NCI-H2227 (cell line): ENCODE measurements at regions not wholly inside any gene's neighbourhood (a gene's known extent, or its start where the extent isn't known, plus 50 kb on each side); places are given as distances from the start of the nearest gene placed in this dataset.

Experiments
- DNase-seq: peaks from one replicate; lab custom pipeline; 2025; ENCODE audit not compliant: unreplicated experiment; lab: John Stamatoyannopoulos, UW

DNA sequence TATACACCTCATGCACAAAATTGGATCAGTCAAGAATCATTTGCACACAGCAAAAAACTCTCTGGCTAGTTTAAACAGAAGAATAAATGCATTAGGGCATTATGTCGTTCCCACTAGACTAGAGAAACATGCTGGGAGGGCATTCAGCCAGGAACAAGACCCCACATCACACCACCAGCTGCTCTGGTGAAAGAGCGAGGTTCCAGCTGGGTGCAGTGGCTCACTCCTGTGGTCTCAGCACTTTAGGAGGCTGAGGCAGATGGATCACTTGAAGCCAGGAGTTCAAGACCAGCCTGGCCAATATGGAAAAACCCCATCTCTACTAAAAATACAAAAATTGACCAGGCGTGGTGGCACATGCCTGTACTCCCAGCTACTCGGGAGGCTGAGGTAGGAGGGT lies 52.1 kb upstream of the BACE2 start:
- no peak for DNase-seq
